ENCODE measurements at regions not wholly inside any gene's neighbourhood (a gene's known extent, or its start where the extent isn't known, plus 50 kb on each side); places are given as distances from the start of the nearest gene placed in this dataset.
"Not testable (repeated sequence)": the region's sequence is repeated elsewhere in the genome, so short reads cannot be mapped to it uniquely, and the experiment has no call there.

GRCh38 chr2:160753331-160753654 is 259.7 kb upstream of the RBMS1 start:
- Histone ChIP-seq H3K9me3 (ENCODE audit: control insufficient read depth in 2 of 2, insufficient read depth in 1 of 2, low read depth in 1 of 2, low read length in 1 of 2) (no peaks in the 10 kb centered on the region), H3K27me3 (ENCODE audit: control insufficient read depth in 1 of 2, insufficient read depth in 2 of 2, low read length in 2 of 2) (no peaks in the 10 kb centered on the region), H3K36me3 (ENCODE audit: control insufficient read depth in 2 of 2, insufficient read depth in 2 of 2, low read length in 1 of 2) (no peaks in the 10 kb centered on the region), H3K4me3 (ENCODE audit: low read depth in 1 of 2, low read length in 2 of 2) (no peak overlapping the region), H3K27ac (ENCODE audit: low read depth in 2 of 2, low read length in 1 of 2) (no peak overlapping the region), H3K4me1 (ENCODE audit: control insufficient read depth in 2 of 2, insufficient read depth in 2 of 2, low read length in 1 of 2) (no peaks in the 10 kb centered on the region)

- no peaks in the 10 kb centered on the region for H3K36me3 ChIP-seq (ENCODE audit: control insufficient read depth in 2 of 2, insufficient read depth in 2 of 2, low read length in 1 of 2)
- no peak overlapping the region for H3K4me3 ChIP-seq (ENCODE audit: low read depth in 1 of 2, low read length in 2 of 2)
- H3K9me3 ChIP-seq (ENCODE audit: control insufficient read depth in 2 of 2, insufficient read depth in 1 of 2, low read depth in 1 of 2, low read length in 1 of 2), result no peaks in the 10 kb centered on the region
- no peak overlapping the region for H3K27ac ChIP-seq (ENCODE audit: low read depth in 2 of 2, low read length in 1 of 2)
- H3K27me3 ChIP-seq (ENCODE audit: control insufficient read depth in 1 of 2, insufficient read depth in 2 of 2, low read length in 2 of 2), result no peaks in the 10 kb centered on the region
- H3K4me1 ChIP-seq (ENCODE audit: control insufficient read depth in 2 of 2, insufficient read depth in 2 of 2, low read length in 1 of 2), result no peaks in the 10 kb centered on the region
Measured at GRCh38 chr2:160753960-160754359, 260.4 kb upstream of the RBMS1 start.

DNA sequence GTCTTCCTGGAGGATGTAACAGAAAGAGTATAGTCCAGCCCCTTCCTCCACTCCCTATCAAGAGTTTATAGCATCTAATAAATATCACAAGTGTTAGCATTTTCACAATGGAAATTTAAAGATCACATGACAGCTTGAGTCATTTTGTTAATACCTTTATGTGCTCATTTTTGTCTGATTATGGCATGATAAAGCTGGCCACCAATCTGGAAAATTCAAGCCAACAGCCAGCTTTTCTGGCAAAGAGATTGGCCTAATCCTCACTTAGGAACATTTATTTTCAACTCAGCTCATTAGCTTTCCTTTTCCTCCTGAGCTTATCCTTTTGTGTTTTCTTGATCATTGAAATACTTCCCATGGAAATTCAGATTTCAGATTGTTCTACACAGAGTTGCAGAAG is 262.9 kb upstream of the RBMS1 start:
- no peaks in the 10 kb centered on the region for H3K9me3 ChIP-seq (ENCODE audit: control insufficient read depth in 2 of 2, insufficient read depth in 1 of 2, low read depth in 1 of 2, low read length in 1 of 2)
- no peak overlapping the region for H3K27ac ChIP-seq (ENCODE audit: low read depth in 2 of 2, low read length in 1 of 2)
- H3K4me1 ChIP-seq (ENCODE audit: control insufficient read depth in 2 of 2, insufficient read depth in 2 of 2, low read length in 1 of 2), result no peaks in the 10 kb centered on the region
- H3K36me3 ChIP-seq (ENCODE audit: control insufficient read depth in 2 of 2, insufficient read depth in 2 of 2, low read length in 1 of 2), result no peaks in the 10 kb centered on the region
- no peak overlapping the region for H3K4me3 ChIP-seq (ENCODE audit: low read depth in 1 of 2, low read length in 2 of 2)
- H3K27me3 ChIP-seq (ENCODE audit: control insufficient read depth in 1 of 2, insufficient read depth in 2 of 2, low read length in 2 of 2), result no peaks in the 10 kb centered on the region

- 89 to 93% methylated on average over 25 to 26 of the region's 26 CpGs for WGBS, 2 donors
- not testable (repeated sequence) for H3K36me3 ChIP-seq (ENCODE audit: control insufficient read depth in 2 of 2, insufficient read depth in 2 of 2, low read length in 1 of 2); H3K9me3 ChIP-seq (ENCODE audit: control insufficient read depth in 2 of 2, insufficient read depth in 1 of 2, low read depth in 1 of 2, low read length in 1 of 2); H3K4me1 ChIP-seq (ENCODE audit: control insufficient read depth in 2 of 2, insufficient read depth in 2 of 2, low read length in 1 of 2); H3K27ac ChIP-seq (ENCODE audit: low read depth in 2 of 2, low read length in 1 of 2); H3K27me3 ChIP-seq (ENCODE audit: control insufficient read depth in 1 of 2, insufficient read depth in 2 of 2, low read length in 2 of 2); H3K4me3 ChIP-seq (ENCODE audit: low read depth in 1 of 2, low read length in 2 of 2)
Measured at GRCh38 chr2:160762493-160763128, 269.0 kb upstream of the RBMS1 start.

DNA sequence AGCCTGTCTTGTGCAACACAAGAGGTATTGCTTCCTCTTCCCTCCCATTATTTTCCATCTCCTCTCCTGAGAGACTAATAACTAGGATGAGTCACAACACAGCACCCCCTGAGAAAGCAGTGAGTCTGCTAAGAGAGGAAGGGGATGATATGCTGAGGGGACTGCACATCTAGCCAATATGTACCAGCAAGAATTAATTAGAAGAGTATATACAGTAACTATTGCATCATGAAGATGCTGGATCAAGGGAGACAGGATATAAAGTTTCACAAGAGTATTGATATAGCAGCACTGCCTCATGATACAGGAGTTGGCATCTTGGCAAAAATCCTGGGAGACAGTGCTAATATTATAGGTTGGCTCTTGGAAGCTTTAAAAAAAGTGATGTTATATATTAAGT is 289.9 kb upstream of the RBMS1 start:
- H3K27ac ChIP-seq (ENCODE audit: low read depth in 2 of 2, low read length in 1 of 2), result no peak overlapping the region

DNA sequence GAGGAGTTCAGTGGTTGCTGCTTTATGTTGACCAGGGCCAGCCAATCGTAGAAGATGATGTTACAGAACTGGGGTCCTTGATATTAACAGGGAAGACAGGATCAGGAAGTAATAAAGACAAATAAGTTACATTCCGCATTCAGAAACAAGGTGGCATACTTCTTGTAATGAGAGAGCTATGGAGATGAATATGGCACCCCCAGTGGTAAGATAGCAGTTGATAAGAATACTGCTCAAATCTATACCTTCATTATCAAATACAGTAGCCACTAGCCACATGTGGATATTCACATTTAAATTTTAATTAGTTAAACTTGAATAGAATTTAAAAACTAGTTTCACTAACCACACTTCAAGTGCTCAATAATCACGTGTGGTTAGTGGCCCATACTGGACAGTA is 290.4 kb upstream of the RBMS1 start:
- Histone ChIP-seq H3K4me1 (ENCODE audit: control insufficient read depth in 2 of 2, insufficient read depth in 2 of 2, low read length in 1 of 2) (no peaks in the 10 kb centered on the region), H3K4me3 (ENCODE audit: low read depth in 1 of 2, low read length in 2 of 2) (no peak overlapping the region), H3K9me3 (ENCODE audit: control insufficient read depth in 2 of 2, insufficient read depth in 1 of 2, low read depth in 1 of 2, low read length in 1 of 2) (no peaks in the 10 kb centered on the region), H3K36me3 (ENCODE audit: control insufficient read depth in 2 of 2, insufficient read depth in 2 of 2, low read length in 1 of 2) (no peaks in the 10 kb centered on the region), H3K27me3 (ENCODE audit: control insufficient read depth in 1 of 2, insufficient read depth in 2 of 2, low read length in 2 of 2) (no peaks in the 10 kb centered on the region), H3K27ac (ENCODE audit: low read depth in 2 of 2, low read length in 1 of 2) (no peak overlapping the region)
- WGBS, 2 donors, result 88 to 91% methylated on average over 3 of the region's 3 CpGs

More for the DNA sequence above, 289.9 kb upstream of the RBMS1 start:
- Histone ChIP-seq H3K9me3 (ENCODE audit: control insufficient read depth in 2 of 2, insufficient read depth in 1 of 2, low read depth in 1 of 2, low read length in 1 of 2) (no peaks in the 10 kb centered on the region), H3K4me1 (ENCODE audit: control insufficient read depth in 2 of 2, insufficient read depth in 2 of 2, low read length in 1 of 2) (no peaks in the 10 kb centered on the region), H3K36me3 (ENCODE audit: control insufficient read depth in 2 of 2, insufficient read depth in 2 of 2, low read length in 1 of 2) (no peaks in the 10 kb centered on the region), H3K4me3 (ENCODE audit: low read depth in 1 of 2, low read length in 2 of 2) (no peak overlapping the region), H3K27me3 (ENCODE audit: control insufficient read depth in 1 of 2, insufficient read depth in 2 of 2, low read length in 2 of 2) (no peaks in the 10 kb centered on the region)

DNA sequence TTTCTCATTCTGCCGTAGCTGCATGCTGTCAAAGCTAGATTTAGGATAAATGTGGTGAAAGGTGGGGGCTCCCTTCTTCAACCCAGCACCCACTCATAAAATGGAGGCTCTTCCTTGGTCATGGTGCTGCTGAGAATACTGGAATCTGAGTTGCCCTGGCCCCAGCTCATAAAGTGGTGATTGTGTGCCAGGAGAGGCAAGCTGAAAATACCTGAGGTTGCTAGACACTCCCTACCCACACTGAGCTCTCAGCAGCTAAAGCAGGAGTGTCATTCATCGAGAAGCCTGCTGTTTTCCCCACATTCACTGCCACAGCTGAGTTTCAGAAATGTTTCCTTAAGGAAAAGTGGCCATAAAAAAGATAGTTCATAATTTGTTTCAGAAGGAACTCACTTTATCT is 297.1 kb upstream of the RBMS1 start:
- Histone ChIP-seq H3K9me3 (ENCODE audit: control insufficient read depth in 2 of 2, insufficient read depth in 1 of 2, low read depth in 1 of 2, low read length in 1 of 2) (no peaks in the 10 kb centered on the region), H3K4me1 (ENCODE audit: control insufficient read depth in 2 of 2, insufficient read depth in 2 of 2, low read length in 1 of 2) (no peaks in the 10 kb centered on the region), H3K27ac (ENCODE audit: low read depth in 2 of 2, low read length in 1 of 2) (no peak overlapping the region), H3K4me3 (ENCODE audit: low read depth in 1 of 2, low read length in 2 of 2) (no peak overlapping the region), H3K27me3 (ENCODE audit: control insufficient read depth in 1 of 2, insufficient read depth in 2 of 2, low read length in 2 of 2) (no peaks in the 10 kb centered on the region), H3K36me3 (ENCODE audit: control insufficient read depth in 2 of 2, insufficient read depth in 2 of 2, low read length in 1 of 2) (peaks cover 0 to 2% of the 10 kb centered on the region in 2 donors)
- WGBS, 2 donors, result 74 to 80% methylated on average over 2 of the region's 2 CpGs

GRCh38 chr2:160791884-160792283 is 298.3 kb upstream of the RBMS1 start:
- Histone ChIP-seq H3K27me3 (ENCODE audit: control insufficient read depth in 1 of 2, insufficient read depth in 2 of 2, low read length in 2 of 2) (no peaks in the 10 kb centered on the region), H3K4me3 (ENCODE audit: low read depth in 1 of 2, low read length in 2 of 2) (no peak overlapping the region), H3K36me3 (ENCODE audit: control insufficient read depth in 2 of 2, insufficient read depth in 2 of 2, low read length in 1 of 2) (peaks cover 0 to 2% of the 10 kb centered on the region in 2 donors), H3K4me1 (ENCODE audit: control insufficient read depth in 2 of 2, insufficient read depth in 2 of 2, low read length in 1 of 2) (no peaks in the 10 kb centered on the region), H3K9me3 (ENCODE audit: control insufficient read depth in 2 of 2, insufficient read depth in 1 of 2, low read depth in 1 of 2, low read length in 1 of 2) (no peaks in the 10 kb centered on the region), H3K27ac (ENCODE audit: low read depth in 2 of 2, low read length in 1 of 2) (no peak overlapping the region)
- WGBS, 2 donors, result 84 to 89% methylated on average over 3 of the region's 3 CpGs

GRCh38 chr2:160792837-160793236 is 299.2 kb upstream of the RBMS1 start:
- peaks cover 0 to 2% of the 10 kb centered on the region in 2 donors for H3K36me3 ChIP-seq (ENCODE audit: control insufficient read depth in 2 of 2, insufficient read depth in 2 of 2, low read length in 1 of 2)
- no peaks in the 10 kb centered on the region for H3K4me1 ChIP-seq (ENCODE audit: control insufficient read depth in 2 of 2, insufficient read depth in 2 of 2, low read length in 1 of 2)
- WGBS, 2 donors, result 69 to 82% methylated on average over 4 of the region's 4 CpGs
- H3K27ac ChIP-seq (ENCODE audit: low read depth in 2 of 2, low read length in 1 of 2), result no peak overlapping the region
- H3K9me3 ChIP-seq (ENCODE audit: control insufficient read depth in 2 of 2, insufficient read depth in 1 of 2, low read depth in 1 of 2, low read length in 1 of 2), result no peaks in the 10 kb centered on the region
- H3K27me3 ChIP-seq (ENCODE audit: control insufficient read depth in 1 of 2, insufficient read depth in 2 of 2, low read length in 2 of 2), result no peaks in the 10 kb centered on the region
- H3K4me3 ChIP-seq (ENCODE audit: low read depth in 1 of 2, low read length in 2 of 2), result no peak overlapping the region

- H3K36me3 ChIP-seq (ENCODE audit: control insufficient read depth in 2 of 2, insufficient read depth in 2 of 2, low read length in 1 of 2), result peaks cover 0 to 2% of the 10 kb centered on the region in 2 donors
- no peaks in the 10 kb centered on the region for H3K4me1 ChIP-seq (ENCODE audit: control insufficient read depth in 2 of 2, insufficient read depth in 2 of 2, low read length in 1 of 2)
- WGBS, 2 donors, result 88 to 95% methylated on average over 3 of the region's 3 CpGs
- no peak overlapping the region for H3K27ac ChIP-seq (ENCODE audit: low read depth in 2 of 2, low read length in 1 of 2)
- H3K27me3 ChIP-seq (ENCODE audit: control insufficient read depth in 1 of 2, insufficient read depth in 2 of 2, low read length in 2 of 2), result no peaks in the 10 kb centered on the region
- H3K4me3 ChIP-seq (ENCODE audit: low read depth in 1 of 2, low read length in 2 of 2), result no peak overlapping the region
- no peaks in the 10 kb centered on the region for H3K9me3 ChIP-seq (ENCODE audit: control insufficient read depth in 2 of 2, insufficient read depth in 1 of 2, low read depth in 1 of 2, low read length in 1 of 2)
Measured at GRCh38 chr2:160794926-160795325, 301.3 kb upstream of the RBMS1 start.

Data from esophagus (tissue), 2 donors.